ENCODE measurements at regions not wholly inside any gene's neighbourhood (a gene's known extent, or its start where the extent isn't known, plus 50 kb on each side); places are given as distances from the start of the nearest gene placed in this dataset.

DNA sequence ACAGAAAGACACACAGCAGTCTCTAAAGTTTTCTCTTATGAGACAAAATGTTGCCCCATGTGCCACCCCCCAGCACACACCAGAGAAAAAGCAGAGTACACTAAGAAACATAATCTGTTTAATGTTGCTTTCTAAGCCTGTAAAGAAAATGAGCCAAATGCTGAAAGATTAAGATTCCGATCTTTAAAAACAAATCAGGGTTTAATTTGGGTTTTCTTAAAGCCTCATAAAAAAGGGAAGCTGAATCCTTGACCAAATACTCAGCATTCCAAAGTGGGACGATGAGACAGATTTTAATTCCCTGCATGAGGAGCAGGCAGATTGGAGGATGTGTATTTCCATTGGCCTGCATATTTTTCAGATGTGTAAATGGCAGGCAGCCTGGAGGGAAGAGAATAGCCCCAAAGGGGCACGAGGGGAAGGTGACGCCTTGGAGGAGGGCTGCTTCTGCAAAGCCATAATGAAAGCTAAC is 118.4 kb downstream of the COPRS start:
- Histone ChIP-seq H3F3A (ENCODE audit: insufficient read depth) (peaks cover 41% of the 10 kb centered on the region), H3K9me3 (ENCODE audit: low read depth) (no peaks in the 10 kb centered on the region), H2AFZ (no peak overlapping the region), H3K9me2 (ENCODE audit: insufficient read depth) (no peaks in the 10 kb centered on the region), H3K9ac (peak overlapping the region; percentile 27), H3K4me3 (0 out of 2 replicates have a peak overlapping the region, but pooled peaks have one; percentile 0), H3K27ac (peak overlapping the region; percentile 92), H3K79me2 (ENCODE audit: insufficient read depth) (no peaks in the 10 kb centered on the region), H4K20me1 (ENCODE audit: insufficient read depth) (no peaks in the 10 kb centered on the region), H3K4me2 (ENCODE audit: unreplicated experiment) (peak overlapping the region; percentile 54), H3K27me3 (replicated peaks; ENCODE audit: insufficient read depth) (no peaks in the 10 kb centered on the region), H3K4me1 (ENCODE audit: insufficient read depth) (peaks cover 54% of the 10 kb centered on the region), H3K36me3 (ENCODE audit: low read depth) (no peaks in the 10 kb centered on the region)
- WGBS, 2 experiments (ENCODE audit: low coverage in 1 of 2, low lambda C conversion rate in 2 of 2, missing lambda C conversion rate in 2 of 2): 1 to 2% methylated on average over 4 of the region's 4 CpGs
- DNase-seq: peak; percentile 92
- in situ Hi-C loops (cut with MboI): no loop called here
- no peak for TF ChIP-seq EZH2 (IDR thresholded peaks at IDR 0.05; ENCODE audit: insufficient read depth, poor library complexity, severe bottlenecking)
- TF ChIP-seq EZH2phosphoT487 (IDR thresholded peaks at IDR 0.05; ENCODE audit: insufficient read depth, low read depth): no peak

DNA sequence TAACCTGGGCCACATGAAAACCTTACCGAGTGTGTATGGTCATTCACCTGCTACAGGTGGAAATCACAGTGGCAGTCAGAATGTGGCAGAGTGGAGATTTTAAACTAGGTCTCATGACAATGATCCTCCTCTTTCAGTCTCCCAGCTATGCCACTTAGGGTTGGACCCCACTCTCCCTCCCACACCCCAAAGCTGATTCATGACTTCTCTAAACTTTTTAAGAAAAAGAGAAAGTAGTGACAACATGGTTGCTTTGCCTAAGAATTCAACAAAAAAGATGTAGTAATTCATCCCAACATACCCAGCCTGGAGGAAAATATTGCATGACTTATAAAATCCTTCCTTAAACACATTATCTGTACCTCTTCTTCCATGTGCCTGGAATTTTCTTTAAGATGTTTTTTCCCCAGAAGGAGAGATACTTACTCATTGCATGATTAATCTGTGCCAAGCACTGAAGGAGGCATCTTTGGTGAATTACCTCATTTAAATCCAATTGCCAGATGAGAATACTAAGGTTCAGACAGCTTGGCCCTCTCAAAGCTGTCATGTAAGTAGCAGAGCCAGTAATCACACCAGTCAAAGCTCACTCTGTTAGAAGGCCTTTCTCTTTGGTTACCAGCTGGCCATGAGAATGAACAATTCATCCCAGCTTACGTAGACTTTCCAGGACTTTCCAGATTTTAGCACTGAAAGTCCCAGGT is 119.9 kb downstream of the COPRS start:
- no peaks in the 10 kb centered on the region for H4K20me1 ChIP-seq (ENCODE audit: insufficient read depth)
- TF ChIP-seq EZH2 (IDR thresholded peaks at IDR 0.05; ENCODE audit: insufficient read depth, poor library complexity, severe bottlenecking) (no peak), EZH2phosphoT487 (IDR thresholded peaks at IDR 0.05; ENCODE audit: insufficient read depth, low read depth) (no peak)
- H3K4me3 ChIP-seq: no peak overlapping the region
- peak overlapping the region; percentile 58 for H3K9ac ChIP-seq
- H3K36me3 ChIP-seq (ENCODE audit: low read depth): no peaks in the 10 kb centered on the region
- WGBS, 2 experiments (ENCODE audit: low coverage in 1 of 2, low lambda C conversion rate in 2 of 2, missing lambda C conversion rate in 2 of 2): 7 to 8% methylated on average over 2 of the region's 2 CpGs
- peaks cover 45% of the 10 kb centered on the region for H3K4me1 ChIP-seq (ENCODE audit: insufficient read depth)
- H3K27ac ChIP-seq: peak overlapping the region; percentile 92
- in situ Hi-C loops (cut with MboI): no loop called here
- peaks cover 37% of the 10 kb centered on the region for H3F3A ChIP-seq (ENCODE audit: insufficient read depth)
- peak; percentile 93 for DNase-seq
- H2AFZ ChIP-seq: peak overlapping the region; percentile 50
- H3K9me3 ChIP-seq (ENCODE audit: low read depth): no peaks in the 10 kb centered on the region
- H3K79me2 ChIP-seq (ENCODE audit: insufficient read depth): no peaks in the 10 kb centered on the region
- no peaks in the 10 kb centered on the region for H3K9me2 ChIP-seq (ENCODE audit: insufficient read depth)
- no peaks in the 10 kb centered on the region for H3K27me3 ChIP-seq (replicated peaks; ENCODE audit: insufficient read depth)
- peak overlapping the region; percentile 54 for H3K4me2 ChIP-seq (ENCODE audit: unreplicated experiment)

DNA sequence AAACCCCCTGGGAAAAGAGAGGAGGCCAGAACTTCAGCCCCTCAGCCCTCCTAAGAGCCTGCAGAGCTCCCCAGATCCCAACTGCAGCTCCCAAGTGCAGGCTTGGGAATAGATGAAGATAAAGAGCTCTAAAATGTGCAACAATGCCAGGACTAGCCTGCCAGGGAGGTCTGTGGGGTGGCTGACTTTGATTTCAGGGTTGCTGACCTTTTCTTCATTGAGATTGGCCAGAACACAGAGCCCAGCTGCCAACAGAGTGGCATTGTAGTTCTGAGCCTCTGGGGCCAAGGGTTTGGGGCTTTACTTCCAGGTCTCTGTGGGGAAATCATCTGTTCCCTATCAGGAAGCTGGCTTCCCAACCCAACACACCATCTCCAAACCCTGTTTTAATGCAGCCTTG is 120.6 kb downstream of the COPRS start:
- peaks cover 36% of the 10 kb centered on the region for H3F3A ChIP-seq (ENCODE audit: insufficient read depth)
- TF ChIP-seq EZH2 (IDR thresholded peaks at IDR 0.05; ENCODE audit: insufficient read depth, poor library complexity, severe bottlenecking) (no peak), EZH2phosphoT487 (IDR thresholded peaks at IDR 0.05; ENCODE audit: insufficient read depth, low read depth) (no peak)
- H3K9me2 ChIP-seq (ENCODE audit: insufficient read depth): no peaks in the 10 kb centered on the region
- H2AFZ ChIP-seq: peak overlapping the region; percentile 33; the same call in 1 of the 2 replicates
- H3K9me3 ChIP-seq (ENCODE audit: low read depth): no peaks in the 10 kb centered on the region
- H4K20me1 ChIP-seq (ENCODE audit: insufficient read depth): no peaks in the 10 kb centered on the region
- peaks cover 39% of the 10 kb centered on the region for H3K4me1 ChIP-seq (ENCODE audit: insufficient read depth)
- H3K27me3 ChIP-seq (replicated peaks; ENCODE audit: insufficient read depth): no peaks in the 10 kb centered on the region
- H3K79me2 ChIP-seq (ENCODE audit: insufficient read depth): no peaks in the 10 kb centered on the region
- H3K4me3 ChIP-seq: no peak overlapping the region
- peak overlapping the region; percentile 54 for H3K4me2 ChIP-seq (ENCODE audit: unreplicated experiment)
- in situ Hi-C loops (cut with MboI): no loop called here
- H3K27ac ChIP-seq: peak overlapping the region; percentile 92
- H3K36me3 ChIP-seq (ENCODE audit: low read depth): no peaks in the 10 kb centered on the region
- H3K9ac ChIP-seq: no peak overlapping the region
- DNase-seq: no peak

DNA sequence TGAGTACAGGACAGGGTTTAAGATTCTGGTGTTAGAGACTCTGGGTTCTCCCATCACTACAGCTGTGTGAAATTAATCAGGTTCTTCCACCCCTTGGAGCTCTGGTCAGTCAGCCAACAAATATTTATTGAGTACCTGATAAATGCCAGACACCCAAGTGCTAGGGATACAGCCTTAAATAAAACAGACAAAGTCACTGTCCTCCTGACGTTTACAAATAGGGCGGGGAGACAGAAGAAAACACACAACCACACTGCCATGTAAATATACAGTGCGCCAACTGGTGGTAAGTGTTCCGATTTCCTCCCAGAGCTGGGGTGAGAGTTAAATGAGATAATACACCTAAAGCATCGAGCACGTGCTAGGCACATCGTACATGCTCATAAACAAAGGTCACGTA is 121.0 kb downstream of the COPRS start:
- Histone ChIP-seq H3K27me3 (replicated peaks; ENCODE audit: insufficient read depth) (no peaks in the 10 kb centered on the region), H3K4me1 (ENCODE audit: insufficient read depth) (peaks cover 38% of the 10 kb centered on the region), H3K4me3 (no peak overlapping the region), H3K27ac (peak overlapping the region; percentile 92; the same call in 1 of the 2 replicates), H3F3A (ENCODE audit: insufficient read depth) (peaks cover 36% of the 10 kb centered on the region), H3K9me3 (ENCODE audit: low read depth) (no peaks in the 10 kb centered on the region), H3K9me2 (ENCODE audit: insufficient read depth) (no peaks in the 10 kb centered on the region), H3K9ac (no peak overlapping the region), H4K20me1 (ENCODE audit: insufficient read depth) (no peaks in the 10 kb centered on the region), H3K79me2 (ENCODE audit: insufficient read depth) (no peaks in the 10 kb centered on the region), H3K36me3 (ENCODE audit: low read depth) (no peaks in the 10 kb centered on the region), H3K4me2 (ENCODE audit: unreplicated experiment) (peak overlapping the region; percentile 54), H2AFZ (peak overlapping the region; percentile 33; the same call in 1 of the 2 replicates)
- no peak for DNase-seq
- 68 to 71% methylated on average over 8 of the region's 8 CpGs for WGBS, 2 experiments (ENCODE audit: low coverage in 1 of 2, low lambda C conversion rate in 2 of 2, missing lambda C conversion rate in 2 of 2)
- TF ChIP-seq EZH2 (IDR thresholded peaks at IDR 0.05; ENCODE audit: insufficient read depth, poor library complexity, severe bottlenecking) (no peak), EZH2phosphoT487 (IDR thresholded peaks at IDR 0.05; ENCODE audit: insufficient read depth, low read depth) (no peak)
- in situ Hi-C loops (cut with MboI): no loop called here
